ENCODE measurements at regions not wholly inside any gene's neighbourhood (a gene's known extent, or its start where the extent isn't known, plus 50 kb on each side); places are given as distances from the start of the nearest gene placed in this dataset.

- no peak for TF ChIP-seq CTCF (IDR thresholded peaks at IDR 0.05)
- Mint-ChIP-seq H3K4me3 (ENCODE audit: unreplicated experiment) (no peak overlapping the region), H3K36me3 (ENCODE audit: low read depth) (no peaks in the 10 kb centered on the region), H3K4me1 (ENCODE audit: low read depth) (peaks cover 3% of the 10 kb centered on the region), H3K27ac (ENCODE audit: unreplicated experiment) (no peak overlapping the region), H3K27me3 (ENCODE audit: low read depth) (peaks cover 2% of the 10 kb centered on the region), H3K9me3 (ENCODE audit: low read depth) (no peaks in the 10 kb centered on the region)
- DNase-seq (ENCODE audit: low spot score), result no peak
Measured at GRCh38 chr2:66771359-66771976, 336.5 kb downstream of the MEIS1 start.

- no peak overlapping the region for H3K4me3 Mint-ChIP-seq (ENCODE audit: unreplicated experiment)
- H3K27ac Mint-ChIP-seq (ENCODE audit: unreplicated experiment), result no peak overlapping the region
- TF ChIP-seq CTCF (IDR thresholded peaks at IDR 0.05), result peak; percentile 22
- DNase-seq (ENCODE audit: low spot score), result no peak
- peaks cover 2% of the 10 kb centered on the region for H3K27me3 Mint-ChIP-seq (ENCODE audit: low read depth)
- H3K36me3 Mint-ChIP-seq (ENCODE audit: low read depth), result peaks cover 4% of the 10 kb centered on the region
- peaks cover 3% of the 10 kb centered on the region for H3K4me1 Mint-ChIP-seq (ENCODE audit: low read depth)
- peaks cover 6% of the 10 kb centered on the region for H3K9me3 Mint-ChIP-seq (ENCODE audit: low read depth)
Measured at GRCh38 chr2:66772618-66773017, 337.7 kb downstream of the MEIS1 start.

- no peak for TF ChIP-seq CTCF (IDR thresholded peaks at IDR 0.05)
- H3K27ac Mint-ChIP-seq (ENCODE audit: unreplicated experiment), result no peak overlapping the region
Measured at GRCh38 chr2:66775730-66776422, 341.0 kb downstream of the MEIS1 start.

GRCh38 chr2:66781804-66782203, 346.9 kb downstream of the MEIS1 start:
- H3K36me3 Mint-ChIP-seq (ENCODE audit: low read depth), result peaks cover 4% of the 10 kb centered on the region
- H3K27me3 Mint-ChIP-seq (ENCODE audit: low read depth), result peaks cover 8% of the 10 kb centered on the region
- no peak overlapping the region for H3K27ac Mint-ChIP-seq (ENCODE audit: unreplicated experiment)
- DNase-seq (ENCODE audit: low spot score), result no peak
- H3K4me3 Mint-ChIP-seq (ENCODE audit: unreplicated experiment), result no peak overlapping the region
- H3K4me1 Mint-ChIP-seq (ENCODE audit: low read depth), result no peaks in the 10 kb centered on the region
- peaks cover 6% of the 10 kb centered on the region for H3K9me3 Mint-ChIP-seq (ENCODE audit: low read depth)
- TF ChIP-seq CTCF (IDR thresholded peaks at IDR 0.05), result no peak

More at GRCh38 chr2:66775730-66776422, 341.0 kb downstream of the MEIS1 start:
- no peak overlapping the region for H3K4me3 Mint-ChIP-seq (ENCODE audit: unreplicated experiment)
- no peak for DNase-seq (ENCODE audit: low spot score)
- H3K36me3 Mint-ChIP-seq (ENCODE audit: low read depth), result peaks cover 4% of the 10 kb centered on the region
- H3K9me3 Mint-ChIP-seq (ENCODE audit: low read depth), result peaks cover 6% of the 10 kb centered on the region
- peaks cover 3% of the 10 kb centered on the region for H3K4me1 Mint-ChIP-seq (ENCODE audit: low read depth)
- peaks cover 10% of the 10 kb centered on the region for H3K27me3 Mint-ChIP-seq (ENCODE audit: low read depth)

GRCh38 chr2:66782780-66783361, 347.9 kb downstream of the MEIS1 start:
- Mint-ChIP-seq H3K27me3 (ENCODE audit: low read depth) (peaks cover 8% of the 10 kb centered on the region), H3K36me3 (ENCODE audit: low read depth) (no peaks in the 10 kb centered on the region), H3K4me3 (ENCODE audit: unreplicated experiment) (no peak overlapping the region), H3K4me1 (ENCODE audit: low read depth) (no peaks in the 10 kb centered on the region), H3K9me3 (ENCODE audit: low read depth) (no peaks in the 10 kb centered on the region), H3K27ac (ENCODE audit: unreplicated experiment) (no peak overlapping the region)
- no peak for DNase-seq (ENCODE audit: low spot score)
- TF ChIP-seq CTCF (IDR thresholded peaks at IDR 0.05), result no peak

Measured in chondrocyte (in vitro differentiated cells).